ENCODE measurements at regions not wholly inside any gene's neighbourhood (a gene's known extent, or its start where the extent isn't known, plus 50 kb on each side); places are given as distances from the start of the nearest gene placed in this dataset.
A peak's percentile ranks its signal among the peaks of the same experiment; 100 is the strongest.

DNA sequence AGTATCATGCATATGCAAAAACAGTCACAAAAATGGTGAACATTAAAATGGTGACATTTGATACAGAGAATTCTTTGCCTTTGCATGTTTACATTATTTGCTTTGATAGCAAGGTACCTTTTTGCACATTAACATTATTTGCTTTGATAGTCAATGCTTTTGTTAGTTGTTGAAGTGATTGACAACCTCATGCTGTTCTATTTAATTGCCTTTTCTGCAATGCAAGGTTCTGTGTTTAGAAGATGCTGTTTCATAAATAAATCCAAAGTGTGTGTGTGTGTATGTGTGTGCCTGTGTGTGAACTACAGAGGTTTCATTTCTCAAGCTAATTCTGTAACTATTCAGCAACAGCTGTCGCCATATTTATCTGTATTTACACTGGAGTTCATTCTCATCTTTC, 668.7 kb downstream of the NR2F1-AS1 start:
- DNase-seq, result no peak

DNA sequence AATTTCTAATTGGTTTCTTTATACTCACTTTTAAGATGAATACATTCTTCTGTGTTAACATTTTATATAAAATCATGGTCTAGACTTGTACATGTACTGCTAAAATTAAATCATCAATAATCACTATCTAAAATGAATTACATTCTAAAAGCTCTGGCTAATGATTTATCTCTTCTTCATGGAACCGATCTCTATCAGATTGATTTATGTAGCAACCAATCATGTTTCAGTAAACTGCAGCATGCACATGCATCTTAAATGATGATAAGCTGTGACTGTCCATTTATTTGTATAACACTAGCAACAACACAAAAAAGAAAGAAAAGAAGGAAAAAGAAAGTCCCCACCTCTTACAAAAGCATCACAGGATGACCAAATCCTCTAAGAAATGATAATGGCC, 669.2 kb downstream of the NR2F1-AS1 start:
- no peak for DNase-seq

DNA sequence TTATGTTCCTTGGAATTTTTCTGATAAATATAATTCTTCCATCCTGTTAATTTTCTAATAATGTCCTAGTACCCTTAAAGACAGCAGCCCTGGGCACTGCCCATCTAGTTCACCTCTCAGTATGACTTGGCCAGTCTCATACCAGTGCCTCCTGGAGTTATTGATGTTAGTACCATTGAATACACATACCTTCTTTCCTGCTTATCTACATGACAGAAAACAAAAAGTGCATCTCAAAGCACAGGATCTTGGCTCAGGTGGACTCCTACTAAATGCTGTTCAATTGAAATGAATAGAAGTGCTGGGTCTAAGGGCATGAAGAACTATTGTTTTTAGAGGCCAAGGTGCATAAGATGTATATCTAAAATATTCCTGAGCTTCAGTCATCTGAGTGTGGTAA, 669.7 kb downstream of the NR2F1-AS1 start:
- no peak for DNase-seq

DNA sequence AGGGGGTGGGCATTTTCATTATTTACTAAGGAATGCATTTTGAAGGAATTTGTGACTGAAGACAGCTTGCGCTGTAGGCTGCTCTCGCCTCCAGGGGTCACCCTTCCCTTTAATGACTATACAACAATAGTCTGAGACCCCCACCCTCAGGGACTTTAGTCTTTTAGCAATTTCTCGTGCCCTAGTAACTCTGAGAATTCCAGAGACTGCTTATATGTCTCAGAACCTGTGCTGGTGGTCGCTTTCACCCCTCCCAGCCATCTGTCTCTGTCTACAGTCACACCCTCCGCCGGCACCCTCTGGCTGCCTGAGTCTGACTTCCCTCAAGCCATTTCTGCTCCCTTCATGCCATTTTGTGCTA, 671.4 kb downstream of the NR2F1-AS1 start:
- peak in 1 of 2 experiments; percentile 16 for DNase-seq

DNA sequence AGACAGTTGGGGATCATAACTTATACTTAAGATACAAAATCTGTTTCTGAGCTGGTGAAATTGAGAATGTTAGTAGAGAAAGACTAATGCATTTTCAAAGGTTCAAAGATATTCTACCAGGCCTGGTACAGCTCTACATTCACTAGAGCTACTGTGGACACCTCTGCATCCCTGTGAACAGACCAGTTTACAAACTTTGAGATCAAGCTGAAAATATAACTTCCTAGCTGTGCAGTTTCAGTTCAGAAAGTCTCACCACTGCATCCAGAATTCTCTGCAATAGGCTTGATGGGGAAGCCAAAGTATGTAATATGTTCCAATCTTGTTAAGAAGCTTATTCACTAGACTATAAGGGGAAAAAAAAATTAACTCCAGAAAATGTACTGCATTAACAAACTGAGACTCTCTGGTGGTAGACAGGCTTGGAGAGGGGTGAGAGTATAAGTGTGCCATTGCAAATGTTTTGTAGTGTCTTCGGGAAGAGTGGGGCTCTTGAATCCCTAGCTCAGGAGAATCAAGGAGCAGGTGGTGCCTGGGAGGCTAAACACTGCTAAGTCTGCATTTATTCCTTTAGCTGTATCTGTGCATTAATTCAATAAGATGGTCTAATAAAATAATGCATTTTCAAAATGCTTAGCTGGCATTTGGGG, 671.9 kb downstream of the NR2F1-AS1 start:
- DNase-seq, result no peak

DNA sequence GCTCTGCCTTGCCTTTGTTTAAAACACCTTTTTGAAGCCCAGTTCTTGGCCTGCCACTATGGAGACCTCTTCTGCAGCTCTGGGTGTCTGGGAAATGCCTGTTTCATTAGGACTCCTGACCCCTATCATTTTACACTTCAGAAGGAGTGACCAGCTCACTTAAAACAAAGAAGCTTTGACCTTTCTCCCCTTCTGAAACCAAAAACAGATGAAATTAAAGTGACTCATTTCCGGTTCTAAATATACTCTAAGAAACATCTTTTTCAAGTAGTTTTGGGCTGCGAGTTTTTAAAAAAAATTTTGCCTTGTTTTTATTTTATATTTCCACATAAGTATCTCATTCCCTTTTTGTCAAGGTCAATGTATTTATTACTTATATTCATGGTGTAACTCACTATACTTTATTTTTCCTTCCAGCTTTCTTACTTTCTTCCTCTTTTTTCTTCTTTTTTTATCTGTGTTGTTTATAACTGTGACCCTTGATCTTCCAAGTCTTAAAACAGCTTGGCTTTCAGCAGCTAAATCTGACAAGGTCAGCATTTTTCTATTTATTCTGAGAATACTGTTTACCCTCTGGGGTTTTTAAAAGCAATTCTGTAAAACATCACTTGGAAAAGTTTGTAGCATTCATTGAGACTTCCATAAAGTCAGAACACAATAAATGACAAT, 672.9 kb downstream of the NR2F1-AS1 start:
- peak in 1 of 2 experiments; percentile 59 for DNase-seq

DNA sequence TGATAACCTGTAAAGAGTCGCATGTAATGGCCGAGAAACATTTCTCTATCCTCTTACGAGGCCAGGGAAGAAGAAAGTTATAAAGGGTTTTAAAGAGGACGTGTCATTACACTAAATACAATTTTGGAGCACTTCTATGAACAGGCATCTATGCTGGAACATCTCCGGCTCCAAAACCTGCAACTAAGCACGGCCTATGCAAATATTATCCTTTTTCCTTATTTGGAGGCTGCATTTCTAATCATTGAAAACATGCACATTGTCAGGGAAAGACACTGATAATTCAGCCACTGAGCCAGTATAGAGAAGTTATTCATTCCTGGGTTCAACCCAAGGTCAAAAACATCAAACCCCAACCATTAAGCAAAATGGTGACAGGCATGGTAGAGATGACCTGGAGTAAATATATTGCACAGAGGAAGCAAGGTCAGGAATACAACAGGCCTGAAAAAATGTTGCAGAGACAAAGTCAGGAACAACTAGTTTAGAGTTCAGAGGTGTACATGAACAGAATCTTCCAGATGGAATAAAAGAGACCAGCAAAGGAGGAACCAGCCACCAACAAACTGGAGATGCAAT, 674.1 kb downstream of the NR2F1-AS1 start:
- DNase-seq, result no peak

DNA sequence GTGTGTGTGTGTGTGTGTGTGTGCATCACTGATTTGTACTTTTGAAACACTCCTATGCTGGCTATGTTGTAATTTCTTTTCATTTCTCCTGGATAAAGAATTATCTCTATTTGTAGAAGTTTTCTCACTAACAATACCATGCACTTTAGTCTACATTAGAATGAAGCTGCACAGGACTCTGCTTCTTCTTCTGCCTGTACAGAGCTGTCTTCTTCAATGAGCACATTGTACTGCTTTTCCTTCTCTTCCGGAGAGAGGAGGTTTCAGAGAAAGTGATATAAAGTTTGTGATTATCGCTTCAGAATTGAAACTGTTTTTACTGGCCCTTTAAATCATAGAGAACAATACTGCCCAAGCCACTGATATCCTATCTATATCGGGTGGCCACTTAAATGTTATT, 677.0 kb downstream of the NR2F1-AS1 start:
- DNase-seq, result no peak

DNA sequence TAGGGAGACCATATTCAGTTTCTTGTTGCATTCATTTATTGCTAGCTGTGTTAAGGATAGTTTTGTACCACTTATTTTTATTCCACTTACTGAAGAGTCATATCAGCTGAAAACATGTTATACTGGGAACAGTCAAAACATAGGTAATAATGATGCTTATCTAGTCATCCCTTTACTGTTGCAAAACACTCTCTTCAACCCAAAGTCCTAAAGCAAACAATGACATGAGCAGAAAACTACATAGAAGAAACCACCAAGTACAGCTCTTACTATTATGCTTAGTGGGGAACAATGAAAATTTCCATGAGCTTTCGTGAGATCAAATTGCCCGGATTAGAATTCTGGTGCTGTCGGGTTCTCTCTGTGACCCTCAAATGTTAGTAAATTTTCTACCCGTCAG, 681.4 kb downstream of the NR2F1-AS1 start:
- no peak for DNase-seq

DNA sequence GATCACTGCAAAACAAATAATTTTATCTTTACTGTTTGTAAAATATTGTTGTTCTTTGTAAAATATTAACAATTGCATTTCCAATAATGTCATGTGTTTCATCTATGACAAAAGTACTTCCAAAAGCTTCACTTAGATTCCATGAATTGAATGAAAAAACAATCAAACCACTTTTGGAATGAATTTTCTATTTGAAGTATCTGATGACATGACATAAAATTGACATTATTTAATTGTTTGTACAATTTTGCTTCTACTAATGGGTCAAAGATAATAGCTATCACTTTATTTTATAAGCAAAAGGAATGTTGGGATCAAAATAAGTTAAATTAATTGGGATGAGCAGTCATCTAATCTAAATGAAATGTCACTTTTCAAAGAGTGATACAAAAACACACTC, 684.3 kb downstream of the NR2F1-AS1 start:
- no peak for DNase-seq

DNA sequence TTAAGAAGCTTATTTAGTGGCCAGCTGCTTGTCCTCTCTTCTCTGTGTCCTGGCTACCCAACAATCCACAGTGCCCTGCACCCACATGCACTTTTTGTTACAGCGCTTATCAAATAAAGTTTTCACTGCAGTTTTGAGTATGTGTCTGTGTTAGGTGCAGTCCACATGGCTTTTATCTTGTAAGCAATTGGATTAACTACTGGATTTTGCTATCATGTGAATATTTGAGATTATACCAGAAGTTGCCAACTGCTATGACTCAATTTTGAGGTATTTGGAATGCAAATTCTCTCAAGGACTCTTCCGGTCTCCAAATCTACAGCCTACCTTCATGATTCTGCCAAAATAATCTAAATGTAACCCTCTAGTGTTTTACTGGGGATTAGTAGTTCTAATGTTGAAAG, 690.2 kb downstream of the NR2F1-AS1 start:
- DNase-seq, result peak in 1 of 2 experiments; percentile 6

DNA sequence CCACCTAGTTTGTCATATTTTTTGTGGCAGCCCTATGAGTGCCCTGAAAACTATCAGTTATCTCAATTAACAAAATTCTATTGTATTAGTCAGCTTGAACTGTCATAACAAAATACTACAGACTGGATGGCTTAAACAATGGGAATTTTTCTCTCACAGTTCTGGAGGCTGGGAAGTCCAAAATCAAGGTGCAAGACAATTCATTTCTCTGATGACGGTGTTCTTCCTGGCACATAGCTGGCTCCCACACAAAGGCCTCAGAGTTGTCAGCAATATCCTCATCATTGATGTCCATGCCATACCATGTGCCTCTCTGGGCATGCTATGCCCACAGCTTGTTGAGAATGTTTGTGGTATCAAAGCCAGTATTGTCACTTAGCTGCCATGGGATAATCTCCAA, 691.9 kb downstream of the NR2F1-AS1 start:
- no peak for DNase-seq

DNA sequence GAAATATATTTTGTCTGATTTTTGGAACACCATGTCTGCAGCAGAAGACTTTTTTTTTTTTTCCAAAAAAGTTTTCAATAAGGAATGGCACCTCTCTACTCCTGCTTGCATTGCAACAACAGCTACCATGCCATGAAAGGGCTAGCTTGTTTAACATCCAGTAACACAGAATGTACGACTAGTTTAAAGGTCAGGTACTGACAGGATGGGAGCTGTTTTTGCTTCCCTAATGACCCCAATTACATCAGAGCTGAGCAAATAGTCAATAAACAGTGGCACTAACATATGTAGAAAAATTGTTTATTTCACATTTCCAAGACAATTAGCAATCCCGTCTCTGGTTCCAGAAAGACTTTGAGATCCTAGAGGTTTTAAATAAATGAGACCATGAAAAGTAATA, 693.8 kb downstream of the NR2F1-AS1 start:
- DNase-seq, result no peak

DNA sequence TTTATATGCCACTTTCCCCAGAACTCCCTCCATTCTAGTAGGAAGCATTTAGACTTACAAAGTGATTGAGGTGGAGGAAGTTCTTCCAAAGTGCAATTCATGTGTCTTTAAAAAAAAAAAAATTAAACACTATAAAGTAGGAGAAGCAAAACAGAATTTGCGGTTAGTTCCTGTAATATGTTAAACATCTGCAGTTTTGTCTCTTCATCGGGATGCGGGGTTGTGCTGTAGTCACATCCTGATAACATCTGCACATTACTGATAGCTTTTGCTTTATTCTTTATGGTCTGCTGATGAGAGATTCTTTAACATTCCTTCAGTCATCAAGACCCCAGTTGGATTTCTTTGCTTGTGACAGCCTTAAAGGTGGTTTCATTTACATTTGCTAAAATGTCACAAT, 694.3 kb downstream of the NR2F1-AS1 start:
- no peak for DNase-seq

DNA sequence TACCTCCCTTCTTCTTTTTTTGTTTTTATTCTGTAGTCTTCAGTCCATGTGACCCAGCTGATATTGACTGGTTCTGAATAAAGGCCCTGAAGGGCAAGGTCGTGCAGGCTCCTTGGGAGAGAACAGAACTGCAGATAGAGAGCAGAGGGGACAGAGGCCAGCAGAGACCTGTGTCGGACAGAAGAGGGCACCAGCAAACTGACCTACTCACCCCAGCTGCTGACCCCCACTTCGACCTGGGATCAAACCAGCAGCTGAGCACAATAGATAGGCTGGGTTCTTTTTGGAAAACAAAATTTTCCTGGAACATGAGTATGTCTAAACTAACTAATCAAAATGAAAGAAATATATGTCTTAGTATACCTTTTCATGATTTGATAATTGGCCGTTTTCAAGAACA, 695.1 kb downstream of the NR2F1-AS1 start:
- DNase-seq, result peak in 1 of 2 experiments; percentile 4

DNA sequence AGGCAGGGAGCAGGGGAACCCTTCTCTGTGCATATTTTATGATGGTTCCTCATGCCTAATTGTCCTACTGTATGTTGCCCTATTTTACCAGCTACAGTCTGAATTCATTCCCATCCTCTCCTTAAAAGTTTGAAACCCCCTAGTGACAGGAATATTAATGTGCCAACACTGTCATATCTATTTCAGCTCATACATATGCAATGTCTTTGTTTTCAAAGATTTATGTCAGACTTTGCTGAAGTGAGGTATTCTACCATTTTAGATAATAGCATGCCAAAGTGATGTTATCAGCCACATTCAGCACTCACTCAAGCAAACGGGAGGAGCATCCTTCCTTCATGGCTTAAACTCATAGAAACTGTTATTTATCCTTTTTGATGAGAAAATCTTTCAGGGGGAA, 696.5 kb downstream of the NR2F1-AS1 start:
- no peak for DNase-seq

DNA sequence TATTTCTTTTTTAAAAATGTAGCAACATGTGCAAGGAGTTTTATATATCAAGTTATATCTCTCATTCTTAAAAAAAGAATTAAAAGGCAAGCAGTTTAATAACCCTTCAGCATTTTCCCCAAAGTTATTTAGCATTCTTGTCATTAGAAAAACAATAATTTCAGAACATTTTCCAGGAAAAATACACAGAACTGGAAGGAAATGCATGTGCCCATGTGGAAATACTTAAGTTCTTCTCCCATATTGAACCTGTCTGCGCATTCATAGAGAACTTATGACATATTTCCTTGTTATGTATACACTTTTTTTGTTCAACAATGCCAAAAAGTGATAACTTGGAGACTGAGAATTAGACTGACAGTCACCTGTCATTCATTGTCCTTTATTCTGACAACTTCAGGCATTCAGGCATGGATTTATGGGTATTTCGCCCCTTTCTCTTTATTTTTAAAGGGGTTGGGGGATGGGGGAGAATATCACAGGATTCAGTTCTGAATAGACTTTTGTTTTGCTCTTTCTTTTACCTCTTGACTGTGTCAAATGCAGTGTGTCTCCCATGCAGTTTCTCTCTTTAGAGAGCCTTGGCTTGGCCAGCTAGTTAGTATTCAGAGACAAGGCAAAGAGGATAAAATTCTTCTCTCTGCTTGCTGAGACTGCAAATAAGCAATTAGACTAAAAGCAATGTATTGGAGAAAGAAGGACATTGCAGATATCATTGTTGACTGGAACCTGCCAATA, 701.0 kb downstream of the NR2F1-AS1 start:
- DNase-seq, result no peak

DNA sequence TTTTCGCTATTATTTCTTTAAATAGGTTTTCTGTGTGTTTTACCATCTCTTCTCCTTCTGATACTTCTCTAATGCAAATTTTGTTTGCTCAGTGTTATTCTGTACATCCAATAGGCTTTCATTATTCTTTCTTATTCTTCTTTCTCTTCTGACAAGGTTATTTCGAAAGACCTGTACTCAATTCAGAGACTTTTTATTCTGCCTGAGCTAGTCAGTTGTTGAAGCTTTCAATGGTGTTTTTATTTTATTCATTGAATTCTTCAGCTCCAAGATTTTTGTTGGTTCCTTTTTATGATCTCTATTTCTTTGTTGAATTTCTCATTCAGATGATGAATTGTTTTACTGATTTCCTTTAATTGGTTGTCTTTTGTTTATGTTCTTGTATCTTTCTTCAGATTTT, 706.2 kb downstream of the NR2F1-AS1 start:
- no peak for DNase-seq

DNA sequence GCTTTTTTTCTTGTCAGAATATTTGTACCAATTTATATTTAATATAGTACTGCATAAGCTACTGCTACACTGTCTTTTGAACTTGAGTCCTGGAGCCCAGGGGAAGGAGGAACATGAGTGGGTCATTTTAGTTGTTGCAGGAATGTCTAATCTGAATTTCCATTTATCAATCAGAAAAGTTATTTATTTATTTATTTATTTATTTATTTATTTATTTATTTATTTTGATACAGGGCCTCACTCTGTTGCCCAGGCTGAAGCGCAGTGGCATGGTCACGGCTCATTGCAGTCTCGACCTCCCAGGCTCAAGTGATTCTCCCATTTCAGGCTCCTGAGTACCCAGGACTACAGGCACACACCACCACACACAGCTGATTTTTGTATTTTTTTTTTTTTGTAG, 712.6 kb downstream of the NR2F1-AS1 start:
- DNase-seq, result no peak

DNA sequence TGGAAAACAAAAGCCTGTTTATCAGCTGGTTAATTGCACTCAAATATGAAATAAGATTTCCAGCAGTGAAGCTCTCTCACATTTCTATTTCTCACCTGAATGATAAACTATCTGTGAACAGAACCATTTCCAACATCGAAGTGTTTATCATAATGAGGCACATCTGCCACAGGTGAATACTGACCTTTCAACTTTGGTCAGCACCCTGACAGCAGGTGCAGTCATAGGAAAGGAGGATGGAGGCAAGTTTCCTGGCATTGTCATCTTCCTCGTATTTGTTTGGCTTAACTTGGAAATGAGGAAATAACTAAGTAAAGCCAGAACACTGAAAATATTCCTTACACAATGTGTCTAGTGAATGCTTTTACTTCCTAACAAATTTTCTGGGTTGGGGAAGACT, 716.4 kb downstream of the NR2F1-AS1 start:
- no peak for DNase-seq

DNA sequence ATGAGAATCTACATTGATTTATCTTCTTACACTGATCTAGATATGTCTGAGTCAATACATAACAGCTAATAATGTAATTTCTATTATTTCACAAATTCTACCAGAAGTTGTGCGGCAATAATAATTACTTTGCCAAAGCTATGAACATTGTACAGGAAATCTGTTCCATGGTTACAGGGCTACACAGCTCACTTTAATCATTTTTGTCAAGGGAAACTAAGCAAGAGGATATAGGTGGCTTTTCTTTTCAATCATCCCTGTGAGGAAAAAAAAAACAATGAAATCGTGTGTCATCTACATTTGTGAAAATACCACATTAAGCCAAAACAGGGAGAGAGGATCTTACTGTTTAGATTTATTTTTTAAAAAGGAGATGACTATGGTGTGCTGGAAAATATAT, 717.4 kb downstream of the NR2F1-AS1 start:
- DNase-seq, result no peak

DNA sequence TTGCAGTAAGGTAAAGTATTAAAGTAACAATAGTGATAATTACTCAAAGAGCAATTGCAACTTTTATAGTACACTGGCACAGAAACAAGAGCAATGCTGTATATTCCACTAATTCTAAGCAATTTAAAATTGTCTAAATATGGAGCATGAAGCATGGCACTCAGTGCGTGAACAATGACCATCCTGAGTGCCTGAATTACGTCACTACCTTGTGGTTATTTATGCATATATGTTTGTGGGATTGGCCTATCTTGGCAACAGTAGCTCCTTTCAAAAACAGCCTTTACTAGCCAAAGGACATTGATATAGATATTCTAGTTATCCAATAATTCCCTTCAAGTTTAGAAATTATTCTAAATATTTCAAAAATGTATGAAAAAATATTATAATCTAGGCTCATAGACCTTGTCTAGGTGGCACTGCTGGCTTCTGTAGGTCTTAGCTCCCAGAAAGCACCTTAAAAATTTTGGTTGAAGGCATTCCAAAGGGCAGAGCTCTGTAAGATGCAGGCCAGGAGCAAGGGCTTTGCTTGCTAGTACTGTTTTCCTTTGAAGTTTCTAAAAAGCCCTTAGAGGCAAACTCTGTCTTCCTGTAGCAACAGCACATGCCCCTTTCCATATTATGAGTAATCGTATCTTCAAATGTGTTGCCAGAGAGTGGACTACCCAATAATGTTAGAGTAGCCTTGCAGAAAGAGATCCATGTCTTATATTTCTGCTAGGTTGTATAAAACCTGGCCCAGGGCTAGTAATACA, 719.3 kb downstream of the NR2F1-AS1 start:
- no peak for DNase-seq

DNA sequence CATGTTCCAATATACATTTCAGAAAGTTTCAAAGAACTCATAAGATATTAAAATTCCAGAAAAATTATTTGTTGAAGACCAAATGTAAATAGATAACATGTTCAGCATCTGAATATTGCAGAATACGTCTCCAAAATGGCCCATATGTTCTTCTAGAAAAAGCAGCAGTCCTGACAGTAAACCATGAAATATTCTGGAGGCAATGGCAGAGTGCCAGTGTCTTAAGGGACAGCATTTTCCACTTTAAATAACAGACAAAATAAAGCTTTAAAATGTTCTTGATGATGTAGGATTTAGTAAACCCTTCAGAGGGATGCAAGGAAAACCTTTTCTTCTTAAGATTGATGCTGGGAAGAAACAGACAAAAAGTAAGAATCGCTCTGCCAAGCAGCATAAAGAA, 721.0 kb downstream of the NR2F1-AS1 start:
- DNase-seq, result no peak
